SU-DHL-6 (cell line): ENCODE measurements at regions not wholly inside any gene's neighbourhood (a gene's known extent, or its start where the extent isn't known, plus 50 kb on each side); places are given as distances from the start of the nearest gene placed in this dataset.

Experiments
- H2AFZ ChIP-seq: fragments of 200-600 bp; sonication (generic); 2 replicates; pipeline ENCODE4 v1.6.1; 2014; ENCODE audit warnings: low read depth, mild to moderate bottlenecking, moderate library complexity, mixed read lengths, antibody characterized with exemption, low read length; ENCODE audit not compliant: severe bottlenecking
- H3F3A ChIP-seq: fragments of 200-600 bp; shearing (Covaris generic); 2 replicates; pipeline ENCODE4 v1.6.0; 2016; ENCODE audit warnings: antibody characterized with exemption, mild to moderate bottlenecking; ENCODE audit not compliant: insufficient read depth
- H3K27ac ChIP-seq: fragments of 200-600 bp; sonication (generic); 2 replicates; pipeline ENCODE4 v1.5.1; 2016; ENCODE audit warnings: low read depth, mild to moderate bottlenecking, low read length, moderate library complexity, mixed read lengths
- H3K27me3 ChIP-seq: fragments of 200-600 bp; sonication (generic), shearing (Covaris generic); 2 replicates; pipeline ENCODE4 v1.6.0; 2014; ENCODE audit warnings: mild to moderate bottlenecking, low read length
- H3K36me3 ChIP-seq: fragments of 200-600 bp; sonication (generic); 2 replicates; pipeline ENCODE4 v1.6.1; 2014; ENCODE audit warnings: mild to moderate bottlenecking, low read length, mixed read lengths
- H3K4me2 ChIP-seq: fragments of 300-600, 200-600 bp; shearing (Covaris generic), sonication (generic); 2 replicates; pipeline ENCODE4 v1.6.0; 2014; ENCODE audit warnings: low read length, low read depth, mild to moderate bottlenecking; ENCODE audit not compliant: poor library complexity, severe bottlenecking
- H3K4me3 ChIP-seq: fragments of 200-600 bp; sonication (generic); 2 replicates; pipeline ENCODE4 v1.5.1; 2014; ENCODE audit warnings: antibody characterized with exemption, low read length, mild to moderate bottlenecking, mixed read lengths; ENCODE audit not compliant: insufficient read depth, poor library complexity, severe bottlenecking
- H3K79me2 ChIP-seq: fragments of 200-600 bp; sonication (generic); 2 replicates; pipeline ENCODE4 v1.6.1; 2014; ENCODE audit warnings: mild to moderate bottlenecking, low read length, moderate library complexity; ENCODE audit not compliant: insufficient read depth
- H3K9ac ChIP-seq: fragments of 200-600 bp; sonication (generic); 2 replicates; pipeline ENCODE4 v1.7.0; 2014; ENCODE audit warnings: mild to moderate bottlenecking, low read length
- H3K9me2 ChIP-seq: fragments of 200-600 bp; sonication (generic); replicated peaks from 2 replicates; pipeline ENCODE4 v1.6.1; 2014; ENCODE audit warnings: low read length; ENCODE audit not compliant: insufficient read depth
- H3K9me3 ChIP-seq: fragments of 200-600 bp; sonication (generic); 2 replicates; pipeline ENCODE4 v1.6.1; 2014; ENCODE audit warnings: low read length, mixed read lengths; ENCODE audit not compliant: insufficient read depth
- H4K20me1 ChIP-seq: fragments of 200-600 bp; sonication (generic); 2 replicates; pipeline ENCODE4 v1.6.1; 2014; ENCODE audit warnings: low read depth, mild to moderate bottlenecking, antibody characterized with exemption, low read length, moderate library complexity, mixed read lengths
- EZH2phosphoT487 ChIP-seq: fragments of 200-600 bp; sonication (generic), shearing (Covaris generic); conservative IDR thresholded peaks from 2 replicates; pipeline ENCODE4 v1.6.1; 2018; ENCODE audit warnings: mild to moderate bottlenecking, antibody characterized with exemption, low read length, moderate library complexity, mixed read lengths
- TF ChIP-seq, protein P1 (sequence below): fragments of 200-600 bp; sonication (generic); IDR thresholded peaks from one replicate; pipeline ENCODE4 v1.5.1; 2017; ENCODE audit warnings: antibody characterized with exemption, mild to moderate bottlenecking, low read length, moderate library complexity; ENCODE audit not compliant: insufficient read depth, poor library complexity, severe bottlenecking

DNA sequence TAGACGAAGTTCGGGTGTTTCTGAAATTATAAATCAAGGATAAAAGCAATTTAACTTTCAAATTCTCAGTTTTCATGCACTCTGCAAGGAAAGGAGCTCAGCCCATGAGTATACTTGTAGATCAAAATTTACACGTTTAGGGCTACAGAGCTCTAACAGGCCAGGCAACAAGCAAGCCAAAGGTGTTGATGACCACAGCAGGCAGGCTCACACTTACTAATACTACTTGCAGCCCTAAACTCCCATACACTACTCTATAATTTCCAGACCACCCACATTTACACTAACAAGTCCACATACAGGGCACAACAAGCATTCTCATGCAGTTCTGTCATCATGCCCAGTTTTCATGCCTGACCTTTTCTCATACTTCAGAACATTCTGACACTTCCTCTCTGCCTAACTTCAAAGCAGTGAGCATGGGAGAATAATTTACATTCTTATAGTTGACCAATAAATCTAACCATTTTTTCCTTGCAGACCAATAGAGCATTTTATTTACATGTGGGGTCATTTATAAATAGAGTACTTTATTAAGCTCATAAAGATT, 124.7 kb upstream of the FRMD4B start:
- TF ChIP-seq, protein P1, sequence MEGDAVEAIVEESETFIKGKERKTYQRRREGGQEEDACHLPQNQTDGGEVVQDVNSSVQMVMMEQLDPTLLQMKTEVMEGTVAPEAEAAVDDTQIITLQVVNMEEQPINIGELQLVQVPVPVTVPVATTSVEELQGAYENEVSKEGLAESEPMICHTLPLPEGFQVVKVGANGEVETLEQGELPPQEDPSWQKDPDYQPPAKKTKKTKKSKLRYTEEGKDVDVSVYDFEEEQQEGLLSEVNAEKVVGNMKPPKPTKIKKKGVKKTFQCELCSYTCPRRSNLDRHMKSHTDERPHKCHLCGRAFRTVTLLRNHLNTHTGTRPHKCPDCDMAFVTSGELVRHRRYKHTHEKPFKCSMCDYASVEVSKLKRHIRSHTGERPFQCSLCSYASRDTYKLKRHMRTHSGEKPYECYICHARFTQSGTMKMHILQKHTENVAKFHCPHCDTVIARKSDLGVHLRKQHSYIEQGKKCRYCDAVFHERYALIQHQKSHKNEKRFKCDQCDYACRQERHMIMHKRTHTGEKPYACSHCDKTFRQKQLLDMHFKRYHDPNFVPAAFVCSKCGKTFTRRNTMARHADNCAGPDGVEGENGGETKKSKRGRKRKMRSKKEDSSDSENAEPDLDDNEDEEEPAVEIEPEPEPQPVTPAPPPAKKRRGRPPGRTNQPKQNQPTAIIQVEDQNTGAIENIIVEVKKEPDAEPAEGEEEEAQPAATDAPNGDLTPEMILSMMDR, result no peak
- no peak for TF ChIP-seq EZH2phosphoT487
- H3K4me2 ChIP-seq, result no peak overlapping the region
- no peaks in the 10 kb centered on the region for H3K9me2 ChIP-seq
- H3K36me3 ChIP-seq, result no peaks in the 10 kb centered on the region
- H3F3A ChIP-seq, result no peaks in the 10 kb centered on the region
- H3K4me3 ChIP-seq, result no peak overlapping the region
- H4K20me1 ChIP-seq, result no peaks in the 10 kb centered on the region
- no peak overlapping the region for H2AFZ ChIP-seq
- H3K79me2 ChIP-seq, result no peaks in the 10 kb centered on the region
- no peaks in the 10 kb centered on the region for H3K27me3 ChIP-seq
- no peak overlapping the region for H3K27ac ChIP-seq
- H3K9me3 ChIP-seq, result no peaks in the 10 kb centered on the region
- no peak overlapping the region for H3K9ac ChIP-seq

DNA sequence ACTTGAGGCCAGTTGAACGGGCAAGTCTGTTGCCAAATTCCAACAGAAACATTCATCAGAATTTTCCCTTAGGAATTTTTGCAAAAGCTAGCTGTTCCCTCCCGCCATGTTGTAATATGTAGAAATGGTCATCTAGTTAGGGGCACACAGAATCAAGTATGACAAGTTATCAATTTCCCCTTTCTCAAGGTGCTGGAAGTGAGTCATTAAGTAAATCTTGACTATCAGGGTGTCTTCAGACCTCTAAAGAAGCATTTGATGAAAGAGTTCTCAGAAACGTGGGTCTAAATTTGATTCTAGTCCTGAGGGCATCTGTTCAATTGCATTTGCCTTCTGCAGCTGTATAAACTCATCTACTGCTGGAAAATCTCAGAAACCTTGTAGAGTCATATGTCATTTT, 123.4 kb upstream of the FRMD4B start:
- H3K4me2 ChIP-seq, result no peak overlapping the region
- H3K36me3 ChIP-seq, result no peaks in the 10 kb centered on the region
- H4K20me1 ChIP-seq, result no peaks in the 10 kb centered on the region
- no peaks in the 10 kb centered on the region for H3K27me3 ChIP-seq
- no peaks in the 10 kb centered on the region for H3F3A ChIP-seq
- no peaks in the 10 kb centered on the region for H3K79me2 ChIP-seq
- no peak overlapping the region for H3K4me3 ChIP-seq
- no peak overlapping the region for H3K9ac ChIP-seq
- no peak for TF ChIP-seq EZH2phosphoT487
- TF ChIP-seq, protein P1, result no peak
- no peak overlapping the region for H2AFZ ChIP-seq
- H3K27ac ChIP-seq, result no peak overlapping the region
- no peaks in the 10 kb centered on the region for H3K9me2 ChIP-seq
- no peaks in the 10 kb centered on the region for H3K9me3 ChIP-seq

DNA sequence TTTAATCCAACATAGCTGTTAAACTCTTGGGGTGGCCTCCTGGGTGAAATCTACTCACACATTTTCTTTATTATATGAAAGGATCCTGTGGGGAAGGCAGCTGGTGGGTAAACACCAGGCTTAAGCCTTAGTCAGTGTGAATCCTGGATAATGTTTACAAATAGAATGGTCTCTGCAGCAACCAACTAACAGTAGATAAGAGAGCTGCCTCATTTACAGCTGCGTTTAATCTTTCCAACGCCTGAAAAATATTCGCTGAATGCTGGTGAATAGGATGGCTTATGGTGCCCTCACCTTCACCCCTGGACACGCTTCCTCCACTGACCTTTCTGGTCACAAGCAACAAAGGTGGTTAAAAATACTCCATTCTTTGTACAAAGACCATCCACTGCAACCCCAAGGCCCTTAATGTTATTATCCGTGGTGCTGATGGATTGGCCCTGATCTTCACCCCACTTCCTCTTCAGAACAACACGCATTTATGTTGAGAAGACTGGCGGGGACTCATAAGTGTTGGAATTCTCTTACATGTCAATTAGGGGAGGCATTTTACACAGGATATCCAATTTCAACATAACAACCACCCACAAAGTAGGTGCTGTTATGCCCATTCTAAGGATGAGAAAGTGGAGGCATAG, 120.0 kb upstream of the FRMD4B start:
- no peaks in the 10 kb centered on the region for H3K9me3 ChIP-seq
- no peaks in the 10 kb centered on the region for H3K36me3 ChIP-seq
- no peaks in the 10 kb centered on the region for H3K27me3 ChIP-seq
- no peak overlapping the region for H3K9ac ChIP-seq
- H4K20me1 ChIP-seq, result no peaks in the 10 kb centered on the region
- no peak overlapping the region for H3K4me3 ChIP-seq
- no peak overlapping the region for H3K4me2 ChIP-seq
- no peak overlapping the region for H2AFZ ChIP-seq
- H3K27ac ChIP-seq, result no peak overlapping the region
- no peaks in the 10 kb centered on the region for H3K79me2 ChIP-seq
- no peaks in the 10 kb centered on the region for H3K9me2 ChIP-seq
- no peaks in the 10 kb centered on the region for H3F3A ChIP-seq
- TF ChIP-seq, protein P1, result no peak
- no peak for TF ChIP-seq EZH2phosphoT487
